HepG2 (cell line): ENCODE measurements at regions not wholly inside any gene's neighbourhood (a gene's known extent, or its start where the extent isn't known, plus 50 kb on each side); places are given as distances from the start of the nearest gene placed in this dataset.

Source experiments
- ATAC-seq: fragments of 200-7000 bp; cut with Tn5 transposase; 3 replicates; pipeline ENCODE4 v1.9.1; 2020; ENCODE audit warnings: mild to moderate bottlenecking, moderate library complexity
- BruUV-seq: library from RNA; stranded (reverse); fragments of 400-500 nt; replicated peaks from 2 replicates; lab custom pipeline; 2021; lab: Mats Ljungman, UMichigan
- CTCF ChIA-PET: fragments of 300-600 bp; formaldehyde crosslinking; extraction: SDS; loops from one replicate; lab custom pipeline; 2021; ENCODE audit warnings: low total read pairs, inconsistent platforms, low intra/inter-chr PET ratio; lab: Yijun Ruan, JAX
- POLR2A ChIA-PET: fragments of 350-600 bp; sonication (Branson Sonifier 250); formaldehyde crosslinking; loops from one replicate; lab custom pipeline; 2020; ENCODE audit warnings: antibody characterized with exemption, inconsistent platforms; lab: Yijun Ruan, JAX
- DNase-seq: peaks from one replicate; pipeline ENCODE4 v3.0.0-alpha.2; 2015; ENCODE audit warnings: low spot score
- FAIRE-seq: peaks from 3 replicates; lab custom pipeline; 2011; peaks lifted over from hg19 to GRCh38; lab: Jason Lieb, UNC
- H2AFZ ChIP-seq: one replicate; pipeline ENCODE4 v1.6.1; 2011; ENCODE audit warnings: low read length, inconsistent platforms
- H3K27ac ChIP-seq: fragments of 300-600 bp; 3 replicates; pipeline ENCODE4 v1.8.0; 2011; ENCODE audit warnings: mixed run types, mild to moderate bottlenecking, mixed read lengths, low read length, inconsistent platforms; ENCODE audit not compliant: insufficient read depth; ENCODE audit errors: extremely low read length
- H3K27me3 ChIP-seq, 2 experiments: fragments of 200-600 bp in 1 of 2; 2 replicates in 1 of 2; 3 replicates in 1 of 2; pipeline versions ENCODE4 v1.6.0 to v1.8.0; 2011; ENCODE audit warnings: low read length in 2 of 2, mild to moderate bottlenecking in 2 of 2, moderate library complexity in 2 of 2, inconsistent platforms in 1 of 2; ENCODE audit not compliant: insufficient read depth in 2 of 2, control insufficient read depth in 1 of 2
- H3K36me3 ChIP-seq, 2 experiments: fragments of 200-600 bp in 1 of 2; replicated peaks in 1 of 2; 2 replicates in 1 of 2; 3 replicates in 1 of 2; pipeline versions ENCODE4 v1.5.1 to v1.8.0; 2011; ENCODE audit warnings: low read length in 2 of 2, inconsistent platforms in 1 of 2; ENCODE audit not compliant: insufficient read depth in 2 of 2, control insufficient read depth in 1 of 2
- H3K4me1 ChIP-seq: 2 replicates; pipeline ENCODE4 v1.5.1; 2012; ENCODE audit warnings: low read length, inconsistent platforms; ENCODE audit not compliant: insufficient read depth
- H3K4me2 ChIP-seq: 2 replicates; pipeline ENCODE4 v1.6.0; 2011; ENCODE audit warnings: low read depth, low read length, inconsistent platforms
- H3K4me3 ChIP-seq, 3 experiments: fragments of 200-600 bp in 1 of 3; sonication (generic), shearing (Covaris generic) in 1 of 3; replicated peaks in 1 of 3; 2 replicates each; pipeline ENCODE4 v1.5.1; 2011 to 2016; ENCODE audit warnings: low read length in 3 of 3, inconsistent platforms in 2 of 3, low read depth in 2 of 3, mild to moderate bottlenecking in 2 of 3, control low read depth in 1 of 3, mixed read lengths in 1 of 3; ENCODE audit not compliant: insufficient read depth in 1 of 3
- H3K79me2 ChIP-seq: one replicate; pipeline ENCODE4 v1.6.1; 2011; ENCODE audit warnings: low read length, inconsistent platforms; ENCODE audit not compliant: insufficient read depth
- H3K9ac ChIP-seq: 2 replicates; pipeline ENCODE4 v1.6.0; 2011; ENCODE audit warnings: mild to moderate bottlenecking, low read depth, low read length, inconsistent platforms; ENCODE audit not compliant: insufficient read depth
- H3K9me3 ChIP-seq: 2 replicates; pipeline ENCODE4 v1.5.1; 2012; ENCODE audit warnings: mild to moderate bottlenecking, low read length
- H4K20me1 ChIP-seq: 2 replicates; pipeline ENCODE4 v1.6.0; 2011; ENCODE audit warnings: inconsistent platforms, mild to moderate bottlenecking, low read length, moderate library complexity; ENCODE audit not compliant: insufficient read depth
- CREBL2 ChIP-seq: sonication (generic); formaldehyde crosslinking; IDR thresholded peaks from 2 replicates; pipeline ENCODE4 v1.8.1; 2023; ENCODE audit warnings: missing genetic modification reagents, mild to moderate bottlenecking, borderline replicate concordance
- FUBP1 ChIP-seq: sonication (generic); formaldehyde crosslinking; IDR thresholded peaks from 2 replicates; pipeline ENCODE4 v1.5.1; 2020; ENCODE audit warnings: missing genetic modification reagents, mild to moderate bottlenecking, borderline replicate concordance
- GATAD2A ChIP-seq: IDR thresholded peaks from 2 replicates; pipeline ENCODE4 v1.6.1; 2016
- HMG20B ChIP-seq: conservative IDR thresholded peaks from 2 replicates; pipeline ENCODE4 v1.6.1; 2016; ENCODE audit warnings: missing genetic modification reagents, missing compliant biosample characterization
- JUND ChIP-seq: sonication (generic); formaldehyde crosslinking; IDR thresholded peaks from 2 replicates; pipeline ENCODE4 v1.8.0; 2022; ENCODE audit warnings: mild to moderate bottlenecking, missing genetic modification reagents
- MNT ChIP-seq: fragments of 450-650 bp; IDR thresholded peaks from 2 replicates; pipeline ENCODE4 v1.6.1; 2016
- SRY ChIP-seq: sonication (generic); formaldehyde crosslinking; IDR thresholded peaks from 2 replicates; pipeline ENCODE4 v1.8.0; 2022; ENCODE audit warnings: mild to moderate bottlenecking, missing genetic modification reagents
- TIGD3 ChIP-seq: sonication (generic); formaldehyde crosslinking; IDR thresholded peaks from 2 replicates; pipeline ENCODE4 v1.5.1; 2020; ENCODE audit warnings: mild to moderate bottlenecking, missing genetic modification reagents, borderline replicate concordance
- ZNF543 ChIP-seq: sonication (generic); formaldehyde crosslinking; IDR thresholded peaks from 2 replicates; pipeline ENCODE4 v1.4.0; 2020; ENCODE audit warnings: mild to moderate bottlenecking, missing genetic modification reagents
- ZNF569 ChIP-seq: sonication (generic); formaldehyde crosslinking; IDR thresholded peaks from 2 replicates; pipeline ENCODE4 v1.5.0; 2020; ENCODE audit warnings: mild to moderate bottlenecking, missing genetic modification reagents, moderate library complexity, borderline replicate concordance
- ZNF597 ChIP-seq: sonication (generic); formaldehyde crosslinking; IDR thresholded peaks from 2 replicates; pipeline ENCODE4 v1.5.0; 2020; ENCODE audit warnings: missing genetic modification reagents
- WGBS: methylation state at CpG from one replicate; pipeline ENCODE4 v1.1.6; 2017; ENCODE audit warnings: low lambda C conversion rate; 5-methylcytosine and 5-hydroxymethylcytosine counted together
- in situ Hi-C: cut with HindIII; loops from 2 replicates; pipeline ENCODE4 v1.10.0; 2017; ENCODE audit warnings: low pct_unique_long_range_greater_than_20kb; ENCODE audit not compliant: extremely low pct_ligation_motif_present
- intact Hi-C: fragments of 100-400 bp; cut with micrococcal nuclease; formaldehyde crosslinking; loops from one replicate; pipeline ENCODE4 v1.10.0; 2022; ENCODE audit not compliant: unreplicated experiment

GRCh38 chr3:28682121-28682520, 333.5 kb upstream of the AZI2 start (continued):
- no peak for TF ChIP-seq MNT
- TF ChIP-seq SRY (CRISPR knock-in tag) = no peak
- no peak for TF ChIP-seq CREBL2 (CRISPR knock-in tag)

- H3K79me2 ChIP-seq = no peaks in the 10 kb centered on the region
- ATAC-seq (no peak), FAIRE-seq (no peak), DNase-seq (no peak)
- no peaks in the 10 kb centered on the region for H4K20me1 ChIP-seq
- H3K36me3 ChIP-seq = no peaks in the 10 kb centered on the region
- in situ Hi-C loops = no loop called here
- CTCF ChIA-PET = no interaction called here
- WGBS = 0% methylated on average over 2 of the region's 2 CpGs
- no peaks in the 10 kb centered on the region for H3K27me3 ChIP-seq
- H3K9ac ChIP-seq = no peak overlapping the region
- no peak overlapping the region for H2AFZ ChIP-seq
- POLR2A ChIA-PET = no interaction called here
- TF ChIP-seq ZNF569 (CRISPR knock-in tag) (no peak), GATAD2A (CRISPR knock-in tag) (no peak), HMG20B (CRISPR knock-in tag) (no peak), FUBP1 (CRISPR knock-in tag) (no peak), TIGD3 (CRISPR knock-in tag) (no peak), ZNF543 (CRISPR knock-in tag) (no peak), JUND (CRISPR knock-in tag) (no peak), ZNF597 (no peak)
- H3K4me3 ChIP-seq = no peak overlapping the region
- no peak overlapping the region for H3K27ac ChIP-seq
- no peak overlapping the region for H3K4me2 ChIP-seq
- no TSS peak for BruUV-seq
- H3K9me3 ChIP-seq = no peaks in the 10 kb centered on the region
- intact Hi-C loops = no loop called here
- no peaks in the 10 kb centered on the region for H3K4me1 ChIP-seq
Measured at GRCh38 chr3:28690176-28690575, 341.6 kb upstream of the AZI2 start.
